Right lobe of liver (tissue), 6 donors: ENCODE measurements at regions not wholly inside any gene's neighbourhood (a gene's known extent, or its start where the extent isn't known, plus 50 kb on each side); places are given as distances from the start of the nearest gene placed in this dataset.

Experiments used
- ATAC-seq, 4 donors: fragments of 200-7000 bp; cut with Tn5 transposase; one replicate each; pipeline ENCODE4 v1.9.1; 2020; ENCODE audit warnings: mild to moderate bottlenecking in 4 of 4, moderate library complexity in 4 of 4
- DNase-seq, 3 donors: peaks; one replicate each; pipeline ENCODE4 v3.0.0-alpha.2; 2020
- H3K27ac ChIP-seq, 3 donors: fragments of 200-600 bp; one replicate each; pipeline ENCODE4 v1.8.0; 2022
- H3K27me3 ChIP-seq, 2 donors: fragments of 200-600 bp; one replicate each; pipeline ENCODE4 v1.8.0; 2022
- H3K36me3 ChIP-seq, 4 donors: fragments of 200-600 bp; sonication (generic) in 1 of 4; one replicate each; pipeline versions ENCODE4 v1.5.1 to v1.8.0; 2017 to 2022; ENCODE audit warnings: control low read depth in 1 of 4
- H3K4me1 ChIP-seq, 4 donors: fragments of 200-600 bp; sonication (generic) in 1 of 4; one replicate each; pipeline versions ENCODE4 v1.5.1 to v1.8.0; 2017 to 2022; ENCODE audit warnings: control low read depth in 1 of 4
- H3K4me3 ChIP-seq, 3 donors: fragments of 200-600 bp; one replicate each; pipeline ENCODE4 v1.8.0; 2022
- H3K9me3 ChIP-seq, 4 donors: fragments of 200-600 bp; sonication (generic) in 1 of 4; one replicate each; pipeline versions ENCODE4 v1.5.1 to v1.8.0; 2017 to 2022; ENCODE audit warnings: control low read depth in 1 of 4
- POLR2A ChIP-seq: fragments of 450-650 bp; IDR thresholded peaks from one replicate; pipeline ENCODE4 v1.6.1; 2017; ENCODE audit warnings: antibody characterized with exemption, mild to moderate bottlenecking
- WGBS: methylation state at CpG from one replicate; pipeline ENCODE4 v1.1.6; 2018; ENCODE audit warnings: low coverage, low lambda C conversion rate; ENCODE audit not compliant: insufficient coverage; ENCODE audit errors: missing lambda C conversion rate; 5-methylcytosine and 5-hydroxymethylcytosine counted together
- intact Hi-C, 2 donors: fragments of 100-400 bp; cut with DNase I; formaldehyde crosslinking; loops; one replicate each; pipeline versions ENCODE4 v1.11.2 to v1.14.1; 2022
- TF ChIP-seq, protein P1 (sequence below), 4 donors: fragments of 200-600 bp in 3 of 4; fragments of 450-650 bp in 1 of 4; IDR thresholded peaks; one replicate each; pipeline versions ENCODE4 v1.5.1 to v1.8.0; 2016 to 2022; ENCODE audit warnings: antibody characterized with exemption in 4 of 4, mild to moderate bottlenecking in 2 of 4
- donor health status: DM: no; HTN: yes; CAD: no.
- donor health status: DM: no; HTN: no; CAD: no.
- donor health status: DM: no; HTN: no; CAD: no.
- donor health status: DM: no; HTN: yes; CAD: no.
- donor health status: DM: no; HTN: yes; CAD: no.

- DNase-seq (no peak), ATAC-seq (no peak)
- 96% methylated on average over 2 of the region's 2 CpGs for WGBS
- H3K27me3 ChIP-seq, result no peaks in the 10 kb centered on the region
- intact Hi-C loops, result no loop called here
- H3K36me3 ChIP-seq, result no peaks in the 10 kb centered on the region
- H3K4me3 ChIP-seq, result no peak overlapping the region
- H3K27ac ChIP-seq, result no peak overlapping the region
- no peak for TF ChIP-seq POLR2A
- TF ChIP-seq, protein P1, sequence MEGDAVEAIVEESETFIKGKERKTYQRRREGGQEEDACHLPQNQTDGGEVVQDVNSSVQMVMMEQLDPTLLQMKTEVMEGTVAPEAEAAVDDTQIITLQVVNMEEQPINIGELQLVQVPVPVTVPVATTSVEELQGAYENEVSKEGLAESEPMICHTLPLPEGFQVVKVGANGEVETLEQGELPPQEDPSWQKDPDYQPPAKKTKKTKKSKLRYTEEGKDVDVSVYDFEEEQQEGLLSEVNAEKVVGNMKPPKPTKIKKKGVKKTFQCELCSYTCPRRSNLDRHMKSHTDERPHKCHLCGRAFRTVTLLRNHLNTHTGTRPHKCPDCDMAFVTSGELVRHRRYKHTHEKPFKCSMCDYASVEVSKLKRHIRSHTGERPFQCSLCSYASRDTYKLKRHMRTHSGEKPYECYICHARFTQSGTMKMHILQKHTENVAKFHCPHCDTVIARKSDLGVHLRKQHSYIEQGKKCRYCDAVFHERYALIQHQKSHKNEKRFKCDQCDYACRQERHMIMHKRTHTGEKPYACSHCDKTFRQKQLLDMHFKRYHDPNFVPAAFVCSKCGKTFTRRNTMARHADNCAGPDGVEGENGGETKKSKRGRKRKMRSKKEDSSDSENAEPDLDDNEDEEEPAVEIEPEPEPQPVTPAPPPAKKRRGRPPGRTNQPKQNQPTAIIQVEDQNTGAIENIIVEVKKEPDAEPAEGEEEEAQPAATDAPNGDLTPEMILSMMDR (IDR thresholded peaks at IDR 0.05), result no peak
- H3K9me3 ChIP-seq, result no peaks in the 10 kb centered on the region
- H3K4me1 ChIP-seq, result no peaks in the 10 kb centered on the region
Observed at GRCh38 chr21:16502897-16503296, 773.1 kb downstream of the USP25 start.

DNA sequence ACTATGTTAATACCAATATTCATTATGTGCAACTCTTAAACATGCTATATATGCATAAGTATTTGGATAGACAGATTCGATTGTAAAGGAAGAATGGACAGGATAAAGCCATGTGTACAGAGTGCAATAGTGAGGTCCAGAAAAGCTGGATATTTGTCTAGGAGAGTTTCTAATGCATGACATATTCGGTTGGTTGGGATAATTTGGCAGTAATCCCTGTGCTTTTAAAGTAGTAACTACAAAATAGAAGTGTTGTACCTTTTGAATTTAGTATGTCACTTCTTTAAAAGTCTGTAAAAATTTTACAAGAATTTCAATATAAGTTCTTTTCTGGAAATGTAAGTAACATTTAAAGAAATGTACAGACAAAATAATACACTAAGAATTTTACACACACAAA, 774.5 kb downstream of the USP25 start:
- Histone ChIP-seq H3K4me3 (no peak overlapping the region), H3K27me3 (no peaks in the 10 kb centered on the region), H3K36me3 (no peaks in the 10 kb centered on the region), H3K4me1 (no peaks in the 10 kb centered on the region), H3K9me3 (no peaks in the 10 kb centered on the region), H3K27ac (no peak overlapping the region)
- DNase-seq (no peak), ATAC-seq (peak in 1 of 4 donors; percentile 38)
- intact Hi-C loops, result no loop called here
- WGBS, result 21% methylated on average over 2 of the region's 2 CpGs
- TF ChIP-seq POLR2A, result no peak
- TF ChIP-seq, protein P1 (IDR thresholded peaks at IDR 0.05), result no peak

GRCh38 chr21:16504766-16505165, 775.0 kb downstream of the USP25 start:
- intact Hi-C loops, result no loop called here
- H3K27me3 ChIP-seq, result no peaks in the 10 kb centered on the region
- H3K27ac ChIP-seq, result no peak overlapping the region
- TF ChIP-seq, protein P1 (IDR thresholded peaks at IDR 0.05), result no peak
- TF ChIP-seq POLR2A, result no peak
- no peak overlapping the region for H3K4me3 ChIP-seq
- no peaks in the 10 kb centered on the region for H3K4me1 ChIP-seq
- ATAC-seq, result no peak
- H3K36me3 ChIP-seq, result no peaks in the 10 kb centered on the region
- no peaks in the 10 kb centered on the region for H3K9me3 ChIP-seq
- DNase-seq, result no peak

DNA sequence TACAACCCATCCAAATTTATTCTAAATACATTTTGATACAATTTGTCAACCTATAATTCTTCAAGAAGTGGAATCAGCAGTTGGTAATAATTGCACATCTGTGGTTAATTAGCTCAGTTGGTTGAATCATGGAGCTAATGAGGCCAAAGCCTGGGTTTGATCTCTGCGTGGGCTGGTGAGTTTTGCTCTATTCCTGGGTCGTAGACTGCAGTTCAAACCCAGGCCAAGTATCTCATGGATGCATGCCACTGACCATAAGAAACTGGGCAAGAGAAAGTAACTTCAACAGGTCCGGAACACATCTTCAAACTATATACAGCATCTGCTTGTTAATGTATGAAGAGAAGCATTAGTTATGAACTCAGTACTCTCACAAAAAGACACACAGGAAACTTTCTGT, 779.7 kb downstream of the USP25 start:
- intact Hi-C loops, result no loop called here
- Histone ChIP-seq H3K9me3 (no peaks in the 10 kb centered on the region), H3K27ac (no peak overlapping the region), H3K36me3 (no peaks in the 10 kb centered on the region), H3K27me3 (no peaks in the 10 kb centered on the region), H3K4me1 (peaks cover 0 to 8% (median 0%) of the 10 kb centered on the region in 4 donors), H3K4me3 (no peak overlapping the region)
- no peak for TF ChIP-seq POLR2A
- TF ChIP-seq, protein P1 (IDR thresholded peaks at IDR 0.05), result no peak
- no peak for ATAC-seq
- no peak for DNase-seq
- 63% methylated on average over 3 of the region's 3 CpGs for WGBS

DNA sequence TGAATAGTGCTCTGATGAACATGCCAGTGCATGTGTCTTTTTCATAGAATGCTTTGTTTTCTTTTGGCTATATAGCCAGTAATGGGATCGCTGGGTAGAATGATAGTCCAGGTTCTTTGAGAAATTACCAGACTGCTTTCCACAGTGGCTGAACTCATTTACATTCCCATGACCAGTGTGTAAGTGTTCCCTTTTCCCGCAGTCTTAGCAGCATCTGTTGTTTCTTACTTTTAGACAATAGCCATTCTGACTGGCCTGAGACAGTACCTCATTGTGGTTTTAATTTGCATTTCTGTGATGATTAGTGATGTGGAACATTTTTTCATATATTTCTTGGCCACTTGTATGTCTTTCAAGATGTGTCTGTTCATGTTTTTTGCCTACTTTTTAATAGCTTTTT, 784.5 kb downstream of the USP25 start:
- no peak for ATAC-seq
- no peaks in the 10 kb centered on the region for H3K27me3 ChIP-seq
- peaks cover 0 to 8% (median 0%) of the 10 kb centered on the region in 4 donors for H3K4me1 ChIP-seq
- H3K4me3 ChIP-seq, result no peak overlapping the region
- no peaks in the 10 kb centered on the region for H3K36me3 ChIP-seq
- no peak for TF ChIP-seq POLR2A
- TF ChIP-seq, protein P1 (IDR thresholded peaks at IDR 0.05), result no peak
- no peak for DNase-seq
- H3K9me3 ChIP-seq, result no peaks in the 10 kb centered on the region
- 96% methylated on average over 2 of the region's 2 CpGs for WGBS
- H3K27ac ChIP-seq, result no peak overlapping the region
- intact Hi-C loops, result no loop called here
